ENCODE measurements at regions not wholly inside any gene's neighbourhood (a gene's known extent, or its start where the extent isn't known, plus 50 kb on each side); places are given as distances from the start of the nearest gene placed in this dataset.

DNA sequence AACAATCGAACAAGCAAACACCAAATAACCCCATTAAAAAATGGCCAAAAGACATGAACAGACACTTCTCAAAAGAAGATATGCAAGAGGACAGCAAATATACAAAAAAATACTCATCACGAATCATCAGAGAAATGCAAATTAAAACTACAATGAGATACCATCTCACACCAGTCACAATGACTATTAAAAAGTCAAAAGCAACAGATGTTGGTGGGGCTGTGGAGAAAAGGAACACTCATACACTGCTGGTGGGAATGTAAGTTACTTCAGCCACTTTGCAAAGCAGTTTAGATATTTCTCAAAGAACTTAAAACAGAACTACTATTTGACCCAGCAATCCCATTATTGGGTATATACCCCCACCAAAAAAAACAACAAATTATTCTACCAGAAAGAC, 51.3 kb upstream of the FLI1 start:
- in situ Hi-C loops (cut with MboI; ENCODE audit: low pct_unique_long_range_greater_than_20kb, low sequenced_read_pairs): loop anchor here (25.0 kb wide), 1 partner anchor 455 kb away; no protein-coding TSS in a partner anchor
- no peak for DNase-seq

GRCh38 chr11:128643661-128644317, 50.1 kb upstream of the FLI1 start:
- no peak for DNase-seq
- in situ Hi-C loops (cut with MboI; ENCODE audit: low pct_unique_long_range_greater_than_20kb, low sequenced_read_pairs): loop anchor here (25.0 kb wide), 1 partner anchor 456 kb away; no protein-coding TSS in a partner anchor
